Endothelial cell of umbilical vein (primary cell): ENCODE measurements at regions not wholly inside any gene's neighbourhood (a gene's known extent, or its start where the extent isn't known, plus 50 kb on each side); places are given as distances from the start of the nearest gene placed in this dataset.

Experiments used
- BruUV-seq: library from RNA; stranded (reverse); fragments of 400-500 nt; replicated peaks from 2 replicates; lab custom pipeline; 2021; lab: Mats Ljungman, UMichigan
- CTCF ChIA-PET: fragments of 300-600, 350-600 bp; sonication (Branson Sonifier 250); formaldehyde crosslinking; loops from one replicate; lab custom pipeline; 2021; ENCODE audit warnings: antibody characterized with exemption, inconsistent platforms; lab: Charles Lee
- POLR2A ChIA-PET: fragments of 300-600, 350-600 bp; sonication (Branson Sonifier 250); formaldehyde crosslinking; loops from one replicate; lab custom pipeline; 2021; ENCODE audit warnings: antibody characterized with exemption, inconsistent platforms; lab: Charles Lee
- DNase-seq: peaks from one replicate; pipeline ENCODE4 v3.0.0-alpha.2; 2011; ENCODE audit warnings: low read depth, low spot score
- FAIRE-seq: peaks from 2 replicates; lab custom pipeline; 2011; peaks lifted over from hg19 to GRCh38; lab: Jason Lieb, UNC
- H2AFZ ChIP-seq: 2 replicates; pipeline ENCODE4 v1.6.0; 2012; ENCODE audit warnings: low read depth, low read length, control low read depth, inconsistent platforms
- H3K27ac ChIP-seq: 2 replicates; pipeline ENCODE4 v1.5.1; 2011; ENCODE audit warnings: low read depth, mild to moderate bottlenecking, control low read depth, low read length, moderate library complexity; ENCODE audit not compliant: insufficient read depth
- H3K27me3 ChIP-seq, 2 experiments: 2 replicates each; pipeline versions ENCODE4 v1.6.0 to v1.6.1; 2011; ENCODE audit warnings: low read length in 2 of 2, mixed read lengths in 1 of 2; ENCODE audit not compliant: control insufficient read depth in 2 of 2, insufficient read depth in 2 of 2
- H3K36me3 ChIP-seq, 2 experiments: 2 replicates in 1 of 2; 3 replicates in 1 of 2; pipeline ENCODE4 v1.5.1; 2011; ENCODE audit warnings: low read length in 2 of 2, mild to moderate bottlenecking in 1 of 2, moderate library complexity in 1 of 2; ENCODE audit not compliant: control insufficient read depth in 2 of 2, insufficient read depth in 2 of 2; ENCODE audit errors: extremely low read depth in 1 of 2
- H3K4me1 ChIP-seq: 3 replicates; pipeline ENCODE4 v1.5.1; 2011; ENCODE audit warnings: mild to moderate bottlenecking, low read length; ENCODE audit not compliant: control insufficient read depth, insufficient read depth; ENCODE audit errors: extremely low read depth
- H3K4me2 ChIP-seq: 2 replicates; pipeline ENCODE4 v1.6.1; 2011; ENCODE audit warnings: low read length, control low read depth, mixed read lengths; ENCODE audit not compliant: insufficient read depth
- H3K4me3 ChIP-seq, 3 experiments: fragments of 200-600 bp in 1 of 3; sonication (generic), shearing (Covaris generic) in 1 of 3; replicated peaks in 1 of 3; 2 replicates each; pipeline ENCODE4 v1.5.1; 2011 to 2016; ENCODE audit warnings: control low read depth in 3 of 3, low read length in 3 of 3, mild to moderate bottlenecking in 2 of 3, inconsistent platforms in 1 of 3, low read depth in 1 of 3, moderate library complexity in 1 of 3; ENCODE audit not compliant: insufficient read depth in 1 of 3
- H3K79me2 ChIP-seq: 2 replicates; pipeline ENCODE4 v1.6.0; 2012; ENCODE audit warnings: low read length, inconsistent platforms; ENCODE audit not compliant: control insufficient read depth, insufficient read depth
- H3K9ac ChIP-seq: replicated peaks from 2 replicates; pipeline ENCODE3; 2011; ENCODE audit warnings: low read length, control low read depth; ENCODE audit not compliant: insufficient read depth; ENCODE audit errors: extremely low read depth
- H3K9me1 ChIP-seq: replicated peaks from 3 replicates; pipeline ENCODE4 v1.6.0; 2011; ENCODE audit warnings: mild to moderate bottlenecking, low read length; ENCODE audit not compliant: control insufficient read depth, insufficient read depth; ENCODE audit errors: extremely low read depth
- H3K9me3 ChIP-seq: replicated peaks from 2 replicates; pipeline ENCODE4 v1.5.1; 2012; ENCODE audit warnings: low read length, inconsistent platforms; ENCODE audit not compliant: control insufficient read depth, insufficient read depth
- H4K20me1 ChIP-seq: replicated peaks from 2 replicates; pipeline ENCODE3; 2011; ENCODE audit warnings: mild to moderate bottlenecking, low read length; ENCODE audit not compliant: control insufficient read depth, insufficient read depth; ENCODE audit errors: extremely low read depth
- EZH2 ChIP-seq: IDR thresholded peaks from 2 replicates; pipeline ENCODE4 v1.6.1; 2012; ENCODE audit warnings: borderline replicate concordance, low read depth, mild to moderate bottlenecking, moderate library complexity, low read length, inconsistent platforms; ENCODE audit not compliant: severe bottlenecking
- FOS ChIP-seq: IDR thresholded peaks from 2 replicates; pipeline ENCODE4 v1.6.1; 2011; ENCODE audit warnings: mild to moderate bottlenecking, low read length, moderate library complexity, borderline replicate concordance; ENCODE audit not compliant: insufficient read depth
- GATA2 ChIP-seq: IDR thresholded peaks from 2 replicates; pipeline ENCODE4 v1.7.0; 2011; ENCODE audit warnings: low read depth, mild to moderate bottlenecking, moderate library complexity, mixed read lengths, low read length; ENCODE audit not compliant: insufficient read length, insufficient read depth
- JUN ChIP-seq: IDR thresholded peaks from 2 replicates; pipeline ENCODE4 v1.6.1; 2011; ENCODE audit warnings: borderline replicate concordance, low read depth; ENCODE audit not compliant: insufficient read length, insufficient read depth
- MYC ChIP-seq: IDR thresholded peaks from one replicate; pipeline ENCODE4 v1.6.1; 2011; ENCODE audit warnings: mild to moderate bottlenecking, low read depth, low read length
- POLR2A ChIP-seq: IDR thresholded peaks from 2 replicates; pipeline ENCODE4 v1.6.1; 2012; ENCODE audit warnings: low read depth, mild to moderate bottlenecking, control low read depth, low read length
- POLR2AphosphoS5 ChIP-seq: IDR thresholded peaks from 2 replicates; pipeline ENCODE4 v1.6.1; 2012; ENCODE audit warnings: low read depth, mild to moderate bottlenecking, control low read depth, low read length, moderate library complexity; ENCODE audit not compliant: insufficient read depth
- dilution Hi-C: fragments of 300-500 bp; cut with MboI; formaldehyde crosslinking; loops from one replicate; pipeline ENCODE4 v1.15.0; 2019; ENCODE audit warnings: low sequenced_read_pairs; ENCODE audit not compliant: extremely low pct_ligation_motif_present
- intact Hi-C: fragments of 100-400 bp; cut with micrococcal nuclease; formaldehyde crosslinking; loops from one replicate; pipeline ENCODE4 v1.10.0; 2022
- TF ChIP-seq, protein P1 (sequence below): IDR thresholded peaks from 2 replicates; pipeline ENCODE4 v1.6.1; 2011; ENCODE audit not compliant: insufficient read depth, insufficient read length
- TF ChIP-seq, protein P2 (sequence below), 2 donors: IDR thresholded peaks; 1 replicate in 1 of 2; 2 replicates in 1 of 2; pipeline ENCODE4 v1.5.1; 2011; ENCODE audit warnings: low read length in 2 of 2, mild to moderate bottlenecking in 2 of 2, moderate library complexity in 2 of 2, control low read depth in 1 of 2, inconsistent platforms in 1 of 2, low read depth in 1 of 2; ENCODE audit not compliant: insufficient read depth in 1 of 2; ENCODE audit errors: extremely low read depth in 1 of 2

DNA sequence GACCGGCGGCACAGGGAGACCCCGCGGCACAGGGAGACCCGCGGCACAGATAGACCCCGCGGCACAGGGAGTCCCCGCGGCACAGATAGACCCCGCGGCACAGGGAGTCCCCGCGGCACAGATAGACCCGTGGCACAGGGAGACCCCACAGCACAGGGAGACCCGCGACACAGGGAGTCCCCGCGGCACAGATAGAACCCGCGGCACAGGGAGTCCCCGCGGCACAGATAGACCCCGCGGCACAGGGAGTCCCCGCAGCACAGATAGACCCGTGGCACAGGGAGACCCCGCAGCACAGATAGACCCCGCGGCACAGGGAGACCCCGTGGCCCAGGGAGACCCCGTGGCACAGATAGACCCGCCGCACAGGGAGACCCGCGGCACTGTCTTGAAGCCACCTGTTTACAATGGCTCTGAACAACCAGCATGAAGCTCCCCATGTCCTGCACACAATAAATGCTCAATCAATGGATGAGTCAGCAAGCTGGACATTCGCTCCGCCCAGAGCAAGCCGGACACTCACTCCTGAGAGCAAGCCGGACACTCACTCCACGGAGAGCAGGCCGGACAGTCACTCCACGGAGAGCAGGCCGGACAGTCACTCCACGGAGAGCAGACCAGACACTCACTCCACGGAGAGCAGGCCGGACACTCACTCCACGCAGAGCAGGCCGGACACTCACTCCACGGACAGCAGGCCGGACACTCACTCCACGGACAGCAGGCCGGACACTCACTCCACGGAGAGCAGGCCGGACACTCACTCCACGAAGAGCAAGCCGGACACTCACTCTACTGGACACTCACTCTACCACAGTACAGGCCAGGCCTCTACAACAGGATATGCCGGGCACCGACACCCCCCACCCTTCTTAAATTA, 121.9 kb downstream of the RFLNA start:
- CTCF ChIA-PET = interaction anchor here (1.5 to 4.1 kb wide), 2 partner anchors 16 to 18 kb away, joined by 4 to 15 read pairs; no protein-coding TSS in a partner anchor
- no peak overlapping the region for H3K27ac ChIP-seq
- TF ChIP-seq FOS (peak; percentile 14), JUN (no peak), POLR2AphosphoS5 (no peak)
- no peak overlapping the region for H3K9ac ChIP-seq
- H3K27me3 ChIP-seq = no peaks in the 10 kb centered on the region
- POLR2A ChIA-PET = no interaction called here
- FAIRE-seq (no peak), DNase-seq (no peak)
- peaks cover 5 to 25% of the 10 kb centered on the region in 2 experiments for H3K36me3 ChIP-seq
- H3K9me3 ChIP-seq = no peaks in the 10 kb centered on the region
- H3K4me2 ChIP-seq = no peak overlapping the region
- no peak overlapping the region for H2AFZ ChIP-seq
- intact Hi-C loops (no loop called here), dilution Hi-C loops (no loop called here)
- H4K20me1 ChIP-seq = no peaks in the 10 kb centered on the region
- BruUV-seq = no TSS peak
- H3K9me1 ChIP-seq = no peaks in the 10 kb centered on the region
- H3K4me1 ChIP-seq = no peaks in the 10 kb centered on the region
- H3K4me3 ChIP-seq = no peak overlapping the region
- peaks cover 2% of the 10 kb centered on the region for H3K79me2 ChIP-seq

DNA sequence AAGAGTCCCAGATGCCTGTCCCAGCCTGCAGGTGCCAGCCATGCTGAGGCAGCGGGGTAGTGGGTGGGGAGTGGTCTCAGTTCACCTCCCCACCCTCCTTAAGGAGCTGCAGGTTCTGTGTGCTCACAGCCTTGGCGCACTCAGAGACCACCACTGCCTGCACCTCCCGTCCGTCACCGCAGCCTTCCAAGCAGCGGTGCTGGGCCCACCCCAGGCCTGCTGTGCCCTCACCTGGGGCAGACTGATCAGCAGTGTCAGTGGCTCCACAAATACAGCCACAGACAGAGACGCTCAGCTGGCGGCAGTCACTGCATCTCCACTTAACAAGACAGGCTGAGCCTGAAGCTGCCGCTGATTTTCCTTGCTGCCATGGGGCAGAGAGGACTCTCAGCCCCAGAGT, 120.2 kb downstream of the RFLNA start:
- TF ChIP-seq FOS (no peak), POLR2AphosphoS5 (no peak), EZH2 (no peak), GATA2 (no peak), POLR2A (no peak), JUN (no peak), MYC (no peak)
- TF ChIP-seq, protein P1, sequence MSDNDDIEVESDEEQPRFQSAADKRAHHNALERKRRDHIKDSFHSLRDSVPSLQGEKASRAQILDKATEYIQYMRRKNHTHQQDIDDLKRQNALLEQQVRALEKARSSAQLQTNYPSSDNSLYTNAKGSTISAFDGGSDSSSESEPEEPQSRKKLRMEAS = no peak
- TF ChIP-seq, protein P2, sequence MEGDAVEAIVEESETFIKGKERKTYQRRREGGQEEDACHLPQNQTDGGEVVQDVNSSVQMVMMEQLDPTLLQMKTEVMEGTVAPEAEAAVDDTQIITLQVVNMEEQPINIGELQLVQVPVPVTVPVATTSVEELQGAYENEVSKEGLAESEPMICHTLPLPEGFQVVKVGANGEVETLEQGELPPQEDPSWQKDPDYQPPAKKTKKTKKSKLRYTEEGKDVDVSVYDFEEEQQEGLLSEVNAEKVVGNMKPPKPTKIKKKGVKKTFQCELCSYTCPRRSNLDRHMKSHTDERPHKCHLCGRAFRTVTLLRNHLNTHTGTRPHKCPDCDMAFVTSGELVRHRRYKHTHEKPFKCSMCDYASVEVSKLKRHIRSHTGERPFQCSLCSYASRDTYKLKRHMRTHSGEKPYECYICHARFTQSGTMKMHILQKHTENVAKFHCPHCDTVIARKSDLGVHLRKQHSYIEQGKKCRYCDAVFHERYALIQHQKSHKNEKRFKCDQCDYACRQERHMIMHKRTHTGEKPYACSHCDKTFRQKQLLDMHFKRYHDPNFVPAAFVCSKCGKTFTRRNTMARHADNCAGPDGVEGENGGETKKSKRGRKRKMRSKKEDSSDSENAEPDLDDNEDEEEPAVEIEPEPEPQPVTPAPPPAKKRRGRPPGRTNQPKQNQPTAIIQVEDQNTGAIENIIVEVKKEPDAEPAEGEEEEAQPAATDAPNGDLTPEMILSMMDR (IDR thresholded peaks at IDR 0.05; ENCODE audit: extremely low read depth in 1 of 2, insufficient read depth in 1 of 2, low read depth in 1 of 2, low read length in 2 of 2) = no peak
- no peaks in the 10 kb centered on the region for H3K4me1 ChIP-seq
- BruUV-seq = no TSS peak
- no peak overlapping the region for H3K9ac ChIP-seq
- no peak overlapping the region for H3K4me3 ChIP-seq
- H3K27ac ChIP-seq = no peak overlapping the region
- peaks cover 3 to 22% of the 10 kb centered on the region in 2 experiments for H3K36me3 ChIP-seq
- FAIRE-seq (no peak), DNase-seq (no peak)
- H2AFZ ChIP-seq = no peak overlapping the region
- H3K9me3 ChIP-seq = no peaks in the 10 kb centered on the region
- ChIA-PET CTCF (interaction anchor here (1.2 to 4.1 kb wide), 4 partner anchors 14 to 35 kb away, joined by 3 to 15 read pairs (median 4); no protein-coding TSS in a partner anchor), POLR2A (no interaction called here)
- H3K9me1 ChIP-seq = no peaks in the 10 kb centered on the region
- no peaks in the 10 kb centered on the region for H4K20me1 ChIP-seq
- no peak overlapping the region for H3K4me2 ChIP-seq
- intact Hi-C loops (no loop called here), dilution Hi-C loops (no loop called here)
- peaks cover 2% of the 10 kb centered on the region for H3K79me2 ChIP-seq
- H3K27me3 ChIP-seq = no peaks in the 10 kb centered on the region
